ENCODE measurements at regions not wholly inside any gene's neighbourhood (a gene's known extent, or its start where the extent isn't known, plus 50 kb on each side); places are given as distances from the start of the nearest gene placed in this dataset.

- TF ChIP-seq, protein P1, sequence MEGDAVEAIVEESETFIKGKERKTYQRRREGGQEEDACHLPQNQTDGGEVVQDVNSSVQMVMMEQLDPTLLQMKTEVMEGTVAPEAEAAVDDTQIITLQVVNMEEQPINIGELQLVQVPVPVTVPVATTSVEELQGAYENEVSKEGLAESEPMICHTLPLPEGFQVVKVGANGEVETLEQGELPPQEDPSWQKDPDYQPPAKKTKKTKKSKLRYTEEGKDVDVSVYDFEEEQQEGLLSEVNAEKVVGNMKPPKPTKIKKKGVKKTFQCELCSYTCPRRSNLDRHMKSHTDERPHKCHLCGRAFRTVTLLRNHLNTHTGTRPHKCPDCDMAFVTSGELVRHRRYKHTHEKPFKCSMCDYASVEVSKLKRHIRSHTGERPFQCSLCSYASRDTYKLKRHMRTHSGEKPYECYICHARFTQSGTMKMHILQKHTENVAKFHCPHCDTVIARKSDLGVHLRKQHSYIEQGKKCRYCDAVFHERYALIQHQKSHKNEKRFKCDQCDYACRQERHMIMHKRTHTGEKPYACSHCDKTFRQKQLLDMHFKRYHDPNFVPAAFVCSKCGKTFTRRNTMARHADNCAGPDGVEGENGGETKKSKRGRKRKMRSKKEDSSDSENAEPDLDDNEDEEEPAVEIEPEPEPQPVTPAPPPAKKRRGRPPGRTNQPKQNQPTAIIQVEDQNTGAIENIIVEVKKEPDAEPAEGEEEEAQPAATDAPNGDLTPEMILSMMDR (conservative IDR thresholded peaks at IDR 0.05) = no peak
These were observed 81.8 kb upstream of the SFMBT2 start for GRCh38 chr10:7492660-7493046.

GRCh38 chr10:7491949-7492659, 81.3 kb upstream of the SFMBT2 start:
- TF ChIP-seq, protein P1 (conservative IDR thresholded peaks at IDR 0.05) = no peak
- H3K27ac ChIP-seq = no peak overlapping the region

More at GRCh38 chr10:7492660-7493046, 81.8 kb upstream of the SFMBT2 start:
- no peak overlapping the region for H3K27ac ChIP-seq

GRCh38 chr10:7491230-7491629, 80.4 kb upstream of the SFMBT2 start:
- TF ChIP-seq, protein P1 (conservative IDR thresholded peaks at IDR 0.05) = no peak
- H3K27ac ChIP-seq = no peak overlapping the region

DNA sequence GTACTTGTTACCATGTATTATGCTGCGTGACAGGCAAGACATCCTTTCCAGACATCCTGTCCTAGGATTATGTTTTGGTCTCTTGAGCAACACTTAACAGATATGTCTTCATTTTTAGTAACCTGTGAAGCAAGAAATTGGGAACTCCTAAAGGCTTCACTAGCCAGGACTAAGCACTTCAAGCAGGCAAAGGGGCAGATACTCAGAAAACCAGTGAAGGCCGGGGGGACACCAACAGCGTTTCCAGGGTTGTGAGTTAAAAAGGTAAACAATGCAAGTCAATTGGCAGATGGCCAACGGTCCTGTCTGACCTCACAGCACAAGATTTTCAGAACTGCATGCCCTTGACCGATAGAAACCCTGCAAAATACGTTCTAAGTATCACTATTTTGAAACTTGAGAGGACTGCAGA, 77.6 kb upstream of the SFMBT2 start:
- TF ChIP-seq, protein P1 (conservative IDR thresholded peaks at IDR 0.05) = no peak
- H3K27ac ChIP-seq = no peak overlapping the region

- TF ChIP-seq, protein P1 (conservative IDR thresholded peaks at IDR 0.05) = no peak
- H3K27ac ChIP-seq = no peak overlapping the region
These were observed 76.7 kb upstream of the SFMBT2 start for GRCh38 chr10:7487528-7487927.

- TF ChIP-seq, protein P1 (conservative IDR thresholded peaks at IDR 0.05) = no peak
- H3K27ac ChIP-seq = no peak overlapping the region
These were observed 75.7 kb upstream of the SFMBT2 start for GRCh38 chr10:7486528-7486927.

- no peak overlapping the region for H3K27ac ChIP-seq
- TF ChIP-seq, protein P1 (conservative IDR thresholded peaks at IDR 0.05) = no peak
These were observed 75.0 kb upstream of the SFMBT2 start for GRCh38 chr10:7485799-7486198.

Measured in VCaP (cell line).